WI38 (cell line): ENCODE measurements at regions not wholly inside any gene's neighbourhood (a gene's known extent, or its start where the extent isn't known, plus 50 kb on each side); places are given as distances from the start of the nearest gene placed in this dataset.

ENCODE experiments used
- H3K4me3 ChIP-seq: 2 replicates; pipeline ENCODE4 v1.5.1; 2011; ENCODE audit warnings: low read depth, mild to moderate bottlenecking, control low read depth, low read length
- TF ChIP-seq, protein P1 (sequence below): IDR thresholded peaks from 2 replicates; pipeline ENCODE4 v1.5.1; 2012; ENCODE audit warnings: low read depth, mild to moderate bottlenecking, control low read depth, low read length

DNA sequence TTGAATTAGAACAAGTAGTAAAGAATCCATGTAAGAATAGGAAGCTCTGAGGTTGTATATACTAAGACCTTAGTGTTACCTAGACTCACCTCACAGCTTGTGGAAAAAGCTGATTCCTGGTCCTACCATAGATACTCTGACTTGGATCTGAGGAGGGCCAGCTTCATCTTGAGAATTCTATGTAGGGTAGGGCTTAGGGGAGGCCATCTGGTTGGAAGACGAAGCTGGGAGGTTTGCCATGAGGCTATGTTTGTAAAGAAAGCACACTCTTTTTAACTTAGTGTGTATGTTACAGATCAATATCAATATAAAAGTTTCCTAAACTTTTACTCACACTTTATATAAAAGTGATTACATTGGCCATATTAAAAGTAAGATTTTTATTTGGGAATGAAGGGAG, 77.1 kb upstream of the GALNT5 start:
- TF ChIP-seq, protein P1, sequence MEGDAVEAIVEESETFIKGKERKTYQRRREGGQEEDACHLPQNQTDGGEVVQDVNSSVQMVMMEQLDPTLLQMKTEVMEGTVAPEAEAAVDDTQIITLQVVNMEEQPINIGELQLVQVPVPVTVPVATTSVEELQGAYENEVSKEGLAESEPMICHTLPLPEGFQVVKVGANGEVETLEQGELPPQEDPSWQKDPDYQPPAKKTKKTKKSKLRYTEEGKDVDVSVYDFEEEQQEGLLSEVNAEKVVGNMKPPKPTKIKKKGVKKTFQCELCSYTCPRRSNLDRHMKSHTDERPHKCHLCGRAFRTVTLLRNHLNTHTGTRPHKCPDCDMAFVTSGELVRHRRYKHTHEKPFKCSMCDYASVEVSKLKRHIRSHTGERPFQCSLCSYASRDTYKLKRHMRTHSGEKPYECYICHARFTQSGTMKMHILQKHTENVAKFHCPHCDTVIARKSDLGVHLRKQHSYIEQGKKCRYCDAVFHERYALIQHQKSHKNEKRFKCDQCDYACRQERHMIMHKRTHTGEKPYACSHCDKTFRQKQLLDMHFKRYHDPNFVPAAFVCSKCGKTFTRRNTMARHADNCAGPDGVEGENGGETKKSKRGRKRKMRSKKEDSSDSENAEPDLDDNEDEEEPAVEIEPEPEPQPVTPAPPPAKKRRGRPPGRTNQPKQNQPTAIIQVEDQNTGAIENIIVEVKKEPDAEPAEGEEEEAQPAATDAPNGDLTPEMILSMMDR, result no peak
- no peak overlapping the region for H3K4me3 ChIP-seq

DNA sequence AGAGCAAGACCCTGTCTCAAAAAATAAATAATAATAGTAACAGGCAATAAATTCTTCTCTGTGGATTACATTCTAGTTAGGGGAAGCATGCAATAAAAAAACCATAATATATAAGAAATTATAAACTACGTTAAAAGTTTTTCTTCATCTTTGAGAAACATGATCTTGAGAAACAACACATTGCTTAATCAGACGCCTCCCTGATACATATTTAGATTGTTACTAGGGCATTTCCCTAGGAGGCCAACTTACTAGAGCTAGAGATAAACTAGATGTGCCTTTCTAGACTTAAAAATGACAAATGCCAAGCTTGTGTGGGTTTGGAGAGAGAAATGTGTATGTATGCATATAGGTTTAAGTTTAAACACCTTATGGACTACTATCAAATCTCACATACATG, 76.3 kb upstream of the GALNT5 start:
- TF ChIP-seq, protein P1, result no peak
- H3K4me3 ChIP-seq, result no peak overlapping the region

DNA sequence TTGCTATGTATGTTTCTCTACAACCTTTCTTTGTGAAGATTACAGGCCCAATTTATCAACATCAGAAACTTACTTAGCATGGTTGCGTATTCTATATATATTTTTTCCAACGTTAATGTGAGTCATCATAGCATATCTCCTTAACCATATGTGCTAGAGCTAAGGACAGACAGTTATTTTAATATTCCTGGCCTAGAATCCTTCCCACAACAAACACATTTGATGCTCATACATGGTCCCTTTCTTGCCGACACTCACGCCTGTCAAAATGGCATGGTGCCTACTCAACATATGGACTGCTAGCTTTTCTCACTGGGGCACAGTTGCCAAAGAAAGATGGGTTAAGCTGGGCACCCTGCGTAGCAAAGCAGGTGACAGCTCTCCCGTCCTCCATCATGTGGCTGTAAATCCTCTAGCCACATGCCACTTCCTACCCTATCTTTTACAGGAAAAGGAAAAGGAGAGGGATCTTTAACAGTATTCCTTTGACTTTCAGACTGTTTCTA, 75.2 kb upstream of the GALNT5 start:
- no peak overlapping the region for H3K4me3 ChIP-seq
- TF ChIP-seq, protein P1, result no peak

- TF ChIP-seq, protein P1, result no peak
- no peak overlapping the region for H3K4me3 ChIP-seq
Observed at GRCh38 chr2:157182834-157183396, 74.6 kb upstream of the GALNT5 start.

DNA sequence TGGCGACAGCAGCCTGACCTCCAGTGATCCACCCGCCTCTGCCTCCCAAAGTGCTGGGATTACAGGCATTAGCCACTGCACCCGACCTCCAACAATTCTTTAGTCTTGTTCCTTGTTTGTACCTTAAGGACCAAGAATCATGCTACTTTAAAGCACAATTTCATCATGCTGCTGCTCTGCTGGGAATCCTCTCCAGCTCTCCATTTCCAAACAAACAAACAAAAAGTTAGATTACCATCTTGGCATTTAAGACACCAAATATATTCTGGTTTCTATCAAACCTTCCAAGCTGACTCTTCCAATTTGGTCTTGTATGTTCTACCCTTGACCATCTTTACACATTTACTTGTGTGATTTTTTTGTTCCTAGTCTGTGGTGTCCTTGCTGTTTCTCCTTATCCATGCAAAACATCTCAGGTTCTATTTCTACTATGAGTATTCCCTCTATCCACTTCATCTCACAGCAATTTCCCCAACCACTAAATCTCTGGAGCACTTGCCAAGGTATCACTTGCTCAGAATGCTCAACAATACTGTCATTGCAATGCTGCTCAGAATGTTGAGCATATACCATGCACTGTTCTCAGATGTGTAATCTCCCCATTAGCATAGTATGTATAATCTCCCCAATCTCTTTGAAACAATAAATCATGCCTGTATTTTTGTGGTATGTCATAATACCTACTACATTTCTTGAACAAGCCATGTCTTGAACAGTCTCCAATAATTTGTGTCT, 73.2 kb upstream of the GALNT5 start:
- TF ChIP-seq, protein P1, result no peak
- no peak overlapping the region for H3K4me3 ChIP-seq

- H3K4me3 ChIP-seq, result no peak overlapping the region
- TF ChIP-seq, protein P1, result 0 out of 2 replicates have a peak, but pooled peaks have one; percentile 12
Observed at GRCh38 chr2:157185476-157186227, 71.9 kb upstream of the GALNT5 start.
